Dermis blood vessel endothelial cell (primary cell): ENCODE measurements at regions not wholly inside any gene's neighbourhood (a gene's known extent, or its start where the extent isn't known, plus 50 kb on each side); places are given as distances from the start of the nearest gene placed in this dataset.

Experiments used
- DNase-seq: peaks from one replicate; pipeline ENCODE4 v3.0.0; 2010

- no peak for DNase-seq
Measured at GRCh38 chr3:193754719-193755118, 161.7 kb downstream of the OPA1 start.

- no peak for DNase-seq
Measured at GRCh38 chr3:193756536-193756935, 163.5 kb downstream of the OPA1 start.

GRCh38 chr3:193757457-193757856 lies 164.4 kb downstream of the OPA1 start:
- DNase-seq: no peak

- peak; percentile 55 for DNase-seq
Measured at GRCh38 chr3:193761969-193762368, 169.0 kb downstream of the OPA1 start.

- no peak for DNase-seq
Measured at GRCh38 chr3:193762657-193763056, 169.6 kb downstream of the OPA1 start.

GRCh38 chr3:193764959-193765358 lies 172.0 kb downstream of the OPA1 start:
- DNase-seq: no peak

- no peak for DNase-seq
Measured at GRCh38 chr3:193767353-193768069, 174.5 kb downstream of the OPA1 start.

- no peak for DNase-seq
Measured at GRCh38 chr3:193768070-193768394, 175.0 kb downstream of the OPA1 start.

GRCh38 chr3:193769437-193769836 lies 176.4 kb downstream of the OPA1 start:
- DNase-seq: no peak

GRCh38 chr3:193771011-193771652 lies 178.1 kb downstream of the OPA1 start:
- no peak for DNase-seq

GRCh38 chr3:193771653-193772421 lies 178.8 kb downstream of the OPA1 start:
- no peak for DNase-seq

- no peak for DNase-seq
Measured at GRCh38 chr3:193772422-193772763, 179.4 kb downstream of the OPA1 start.

GRCh38 chr3:193773266-193774220 lies 180.5 kb downstream of the OPA1 start:
- no peak for DNase-seq

GRCh38 chr3:193774272-193774915 lies 181.4 kb downstream of the OPA1 start:
- no peak for DNase-seq

- DNase-seq: no peak
Measured at GRCh38 chr3:193774916-193775285, 181.9 kb downstream of the OPA1 start.

GRCh38 chr3:193775421-193776077 lies 182.5 kb downstream of the OPA1 start:
- no peak for DNase-seq

- no peak for DNase-seq
Measured at GRCh38 chr3:193776626-193777358, 183.8 kb downstream of the OPA1 start.

- DNase-seq: peak; percentile 15
Measured at GRCh38 chr3:193777524-193777923, 184.5 kb downstream of the OPA1 start.

- no peak for DNase-seq
Measured at GRCh38 chr3:193778676-193779075, 185.7 kb downstream of the OPA1 start.

GRCh38 chr3:193779933-193780332 lies 186.9 kb downstream of the OPA1 start:
- DNase-seq: no peak

- no peak for DNase-seq
Measured at GRCh38 chr3:193780397-193780796, 187.4 kb downstream of the OPA1 start.
